ENCODE measurements at regions not wholly inside any gene's neighbourhood (a gene's known extent, or its start where the extent isn't known, plus 50 kb on each side); places are given as distances from the start of the nearest gene placed in this dataset.

GRCh38 chr10:89114846-89115625, 92.1 kb downstream of the CH25H start:
- peak in 1 of 4 donors; percentile 28 for ATAC-seq
- Histone ChIP-seq H3K27me3 (no peaks in the 10 kb centered on the region), H3K9me3 (peaks cover 0 to 9% (median 0%) of the 10 kb centered on the region in 12 donors), H3K36me3 (no peaks in the 10 kb centered on the region), H3K4me1 (peaks cover 0 to 20% (median 0%) of the 10 kb centered on the region in 12 donors), H3K27ac (peak overlapping the region in 6 of 12 donors; percentile 1 to 58 (median 22)), H3K4me3 (no peak overlapping the region)
- 65 to 80% (median 72%) methylated on average over 1 of the region's 1 CpG for WGBS, 4 donors
- DNase-seq: no peak
- intact Hi-C loops (cut with DNase I): loop anchor here in 2 of 10 donors (5.0 to 10.0 kb wide), 2 partner anchors 33 to 90 kb away; partner anchors contain the start of gene CH25H (in 1 of the 2)
- no peak for TF ChIP-seq CTCF (IDR thresholded peaks at IDR 0.05)
- TF ChIP-seq POLR2A (IDR thresholded peaks at IDR 0.05): no peak

GRCh38 chr10:89102735-89103134, 104.4 kb downstream of the CH25H start:
- Histone ChIP-seq H3K4me1 (peaks cover 0 to 12% (median 0%) of the 10 kb centered on the region in 12 donors), H3K27ac (no peak overlapping the region), H3K36me3 (no peaks in the 10 kb centered on the region), H3K9me3 (peaks cover 0 to 11% (median 0%) of the 10 kb centered on the region in 12 donors), H3K27me3 (no peaks in the 10 kb centered on the region), H3K4me3 (no peak overlapping the region)
- ATAC-seq (no peak), DNase-seq (no peak)
- intact Hi-C loops (cut with DNase I): loop anchor here in 1 of 10 donors (10.0 kb wide), 1 partner anchor 102 kb away; the partner anchor contains the start of gene CH25H
- 86 to 92% (median 91%) methylated on average over 3 of the region's 3 CpGs for WGBS, 4 donors
- no peak for TF ChIP-seq POLR2A (IDR thresholded peaks at IDR 0.05)
- no peak for TF ChIP-seq CTCF (IDR thresholded peaks at IDR 0.05)

- no peak for DNase-seq
- Histone ChIP-seq H3K27ac (no peak overlapping the region), H3K4me3 (no peak overlapping the region), H3K27me3 (no peaks in the 10 kb centered on the region), H3K4me1 (peaks cover 0 to 12% (median 0%) of the 10 kb centered on the region in 12 donors), H3K9me3 (peaks cover 0 to 4% (median 0%) of the 10 kb centered on the region in 12 donors), H3K36me3 (no peaks in the 10 kb centered on the region)
- WGBS, 4 donors: 73 to 88% (median 84%) methylated on average over 4 of the region's 4 CpGs
- ATAC-seq: no peak
- TF ChIP-seq POLR2A (IDR thresholded peaks at IDR 0.05): no peak
- intact Hi-C loops (cut with DNase I): loop anchor here in 1 of 10 donors (10.0 kb wide), 1 partner anchor 103 kb away; the partner anchor contains the start of gene CH25H
Measured at GRCh38 chr10:89101943-89102342, 105.2 kb downstream of the CH25H start.

GRCh38 chr10:89100680-89101079, 106.4 kb downstream of the CH25H start:
- WGBS, 4 donors: 51 to 64% (median 55%) methylated on average over 4 of the region's 4 CpGs
- H3K27ac ChIP-seq: peak overlapping the region in 4 of 12 donors; percentile 1 to 40 (median 10)

More at GRCh38 chr10:89100680-89101079, 106.4 kb downstream of the CH25H start:
- TF ChIP-seq CTCF (IDR thresholded peaks at IDR 0.05) (no peak), POLR2A (IDR thresholded peaks at IDR 0.05) (no peak)
- peak overlapping the region in 3 of 12 donors; percentile 4 to 11 (median 6) for H3K4me3 ChIP-seq
- H3K27me3 ChIP-seq: no peaks in the 10 kb centered on the region
- H3K4me1 ChIP-seq: peaks cover 0 to 12% (median 0%) of the 10 kb centered on the region in 12 donors
- H3K9me3 ChIP-seq: no peaks in the 10 kb centered on the region
- H3K36me3 ChIP-seq: no peaks in the 10 kb centered on the region
- intact Hi-C loops (cut with DNase I): loop anchor here in 1 of 10 donors (10.0 kb wide), 1 partner anchor 104 kb away; the partner anchor contains the start of gene CH25H
- DNase-seq (no peak), ATAC-seq (peak; percentile 76 to 83 (median 80))
